ENCODE measurements at regions not wholly inside any gene's neighbourhood (a gene's known extent, or its start where the extent isn't known, plus 50 kb on each side); places are given as distances from the start of the nearest gene placed in this dataset.

GRCh38 chr1:188372821-188373220 is 1544.1 kb downstream of the PLA2G4A start:
- TF ChIP-seq CREB1 (IDR thresholded peaks at IDR 0.05; ENCODE audit: low read depth) (no peak), CEBPB (IDR thresholded peaks at IDR 0.05) (no peak), FOXM1 (IDR thresholded peaks at IDR 0.05; ENCODE audit: borderline replicate concordance, low read depth) (no peak), EP300 (IDR thresholded peaks at IDR 0.05; ENCODE audit: borderline replicate concordance) (no peak), TAF1 (IDR thresholded peaks at IDR 0.05; ENCODE audit: low read depth) (no peak), RAD21 (IDR thresholded peaks at IDR 0.05; ENCODE audit: low read depth) (no peak), ZBTB7A (IDR thresholded peaks at IDR 0.05; ENCODE audit: low read depth) (no peak), EGR1 (IDR thresholded peaks at IDR 0.05) (no peak), NFIC (IDR thresholded peaks at IDR 0.05) (no peak), TEAD4 (IDR thresholded peaks at IDR 0.05) (no peak), YY1 (IDR thresholded peaks at IDR 0.05; ENCODE audit: low read depth) (no peak), MAX (IDR thresholded peaks at IDR 0.05) (no peak), TCF12 (IDR thresholded peaks at IDR 0.05; ENCODE audit: low read depth) (no peak)
- TF ChIP-seq, protein P1, sequence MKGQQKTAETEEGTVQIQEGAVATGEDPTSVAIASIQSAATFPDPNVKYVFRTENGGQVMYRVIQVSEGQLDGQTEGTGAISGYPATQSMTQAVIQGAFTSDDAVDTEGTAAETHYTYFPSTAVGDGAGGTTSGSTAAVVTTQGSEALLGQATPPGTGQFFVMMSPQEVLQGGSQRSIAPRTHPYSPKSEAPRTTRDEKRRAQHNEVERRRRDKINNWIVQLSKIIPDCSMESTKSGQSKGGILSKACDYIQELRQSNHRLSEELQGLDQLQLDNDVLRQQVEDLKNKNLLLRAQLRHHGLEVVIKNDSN (IDR thresholded peaks at IDR 0.05): no peak
- TF ChIP-seq, protein P2, sequence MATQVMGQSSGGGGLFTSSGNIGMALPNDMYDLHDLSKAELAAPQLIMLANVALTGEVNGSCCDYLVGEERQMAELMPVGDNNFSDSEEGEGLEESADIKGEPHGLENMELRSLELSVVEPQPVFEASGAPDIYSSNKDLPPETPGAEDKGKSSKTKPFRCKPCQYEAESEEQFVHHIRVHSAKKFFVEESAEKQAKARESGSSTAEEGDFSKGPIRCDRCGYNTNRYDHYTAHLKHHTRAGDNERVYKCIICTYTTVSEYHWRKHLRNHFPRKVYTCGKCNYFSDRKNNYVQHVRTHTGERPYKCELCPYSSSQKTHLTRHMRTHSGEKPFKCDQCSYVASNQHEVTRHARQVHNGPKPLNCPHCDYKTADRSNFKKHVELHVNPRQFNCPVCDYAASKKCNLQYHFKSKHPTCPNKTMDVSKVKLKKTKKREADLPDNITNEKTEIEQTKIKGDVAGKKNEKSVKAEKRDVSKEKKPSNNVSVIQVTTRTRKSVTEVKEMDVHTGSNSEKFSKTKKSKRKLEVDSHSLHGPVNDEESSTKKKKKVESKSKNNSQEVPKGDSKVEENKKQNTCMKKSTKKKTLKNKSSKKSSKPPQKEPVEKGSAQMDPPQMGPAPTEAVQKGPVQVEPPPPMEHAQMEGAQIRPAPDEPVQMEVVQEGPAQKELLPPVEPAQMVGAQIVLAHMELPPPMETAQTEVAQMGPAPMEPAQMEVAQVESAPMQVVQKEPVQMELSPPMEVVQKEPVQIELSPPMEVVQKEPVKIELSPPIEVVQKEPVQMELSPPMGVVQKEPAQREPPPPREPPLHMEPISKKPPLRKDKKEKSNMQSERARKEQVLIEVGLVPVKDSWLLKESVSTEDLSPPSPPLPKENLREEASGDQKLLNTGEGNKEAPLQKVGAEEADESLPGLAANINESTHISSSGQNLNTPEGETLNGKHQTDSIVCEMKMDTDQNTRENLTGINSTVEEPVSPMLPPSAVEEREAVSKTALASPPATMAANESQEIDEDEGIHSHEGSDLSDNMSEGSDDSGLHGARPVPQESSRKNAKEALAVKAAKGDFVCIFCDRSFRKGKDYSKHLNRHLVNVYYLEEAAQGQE (IDR thresholded peaks at IDR 0.05; ENCODE audit: low read depth): no peak

DNA sequence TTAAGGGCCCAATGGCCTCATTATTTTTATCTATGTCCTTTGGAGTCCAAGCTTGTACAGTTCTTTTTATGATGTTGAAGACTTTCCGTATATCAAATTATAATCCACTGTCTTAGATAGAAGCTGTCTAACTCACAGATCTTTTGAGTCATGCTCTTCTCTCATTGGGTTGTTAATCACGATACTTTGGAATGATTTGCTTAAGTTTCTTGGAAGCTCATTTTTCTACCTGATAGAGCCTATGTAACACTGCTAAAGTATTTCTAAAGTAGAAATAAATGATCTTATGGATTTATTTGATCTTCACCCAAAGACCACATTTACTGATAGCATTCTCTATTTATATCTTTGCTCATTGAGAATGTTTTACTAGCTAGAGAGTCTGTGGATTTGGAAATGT is 1554.1 kb downstream of the PLA2G4A start:
- TF ChIP-seq TAF1 (IDR thresholded peaks at IDR 0.05; ENCODE audit: low read depth) (no peak), TEAD4 (IDR thresholded peaks at IDR 0.05) (no peak), EGR1 (IDR thresholded peaks at IDR 0.05) (no peak), CEBPB (IDR thresholded peaks at IDR 0.05) (no peak), EP300 (IDR thresholded peaks at IDR 0.05; ENCODE audit: borderline replicate concordance) (no peak), MAX (IDR thresholded peaks at IDR 0.05) (no peak), ZBTB7A (IDR thresholded peaks at IDR 0.05; ENCODE audit: low read depth) (no peak), YY1 (IDR thresholded peaks at IDR 0.05; ENCODE audit: low read depth) (no peak), FOXM1 (IDR thresholded peaks at IDR 0.05; ENCODE audit: borderline replicate concordance, low read depth) (no peak)
- TF ChIP-seq, protein P1 (IDR thresholded peaks at IDR 0.05): no peak
- TF ChIP-seq, protein P2 (IDR thresholded peaks at IDR 0.05; ENCODE audit: low read depth): no peak

- no peak for TF ChIP-seq NFIC (IDR thresholded peaks at IDR 0.05)
- TF ChIP-seq CEBPB (IDR thresholded peaks at IDR 0.05): no peak
- TF ChIP-seq TAF1 (IDR thresholded peaks at IDR 0.05; ENCODE audit: low read depth): no peak
- no peak for TF ChIP-seq CREB1 (IDR thresholded peaks at IDR 0.05; ENCODE audit: low read depth)
- TF ChIP-seq TEAD4 (IDR thresholded peaks at IDR 0.05): no peak
- no peak for TF ChIP-seq ZBTB7A (IDR thresholded peaks at IDR 0.05; ENCODE audit: low read depth)
- no peak for TF ChIP-seq RAD21 (IDR thresholded peaks at IDR 0.05; ENCODE audit: low read depth)
- TF ChIP-seq EP300 (IDR thresholded peaks at IDR 0.05; ENCODE audit: borderline replicate concordance): no peak
- no peak for TF ChIP-seq EGR1 (IDR thresholded peaks at IDR 0.05)
- TF ChIP-seq MAX (IDR thresholded peaks at IDR 0.05): no peak
- TF ChIP-seq, protein P1 (IDR thresholded peaks at IDR 0.05): no peak
- TF ChIP-seq, protein P2 (IDR thresholded peaks at IDR 0.05; ENCODE audit: low read depth): no peak
- TF ChIP-seq TCF12 (IDR thresholded peaks at IDR 0.05; ENCODE audit: low read depth): no peak
- TF ChIP-seq FOXM1 (IDR thresholded peaks at IDR 0.05; ENCODE audit: borderline replicate concordance, low read depth): no peak
- TF ChIP-seq YY1 (IDR thresholded peaks at IDR 0.05; ENCODE audit: low read depth): no peak
These were observed 1557.4 kb downstream of the PLA2G4A start for GRCh38 chr1:188386161-188386560.

DNA sequence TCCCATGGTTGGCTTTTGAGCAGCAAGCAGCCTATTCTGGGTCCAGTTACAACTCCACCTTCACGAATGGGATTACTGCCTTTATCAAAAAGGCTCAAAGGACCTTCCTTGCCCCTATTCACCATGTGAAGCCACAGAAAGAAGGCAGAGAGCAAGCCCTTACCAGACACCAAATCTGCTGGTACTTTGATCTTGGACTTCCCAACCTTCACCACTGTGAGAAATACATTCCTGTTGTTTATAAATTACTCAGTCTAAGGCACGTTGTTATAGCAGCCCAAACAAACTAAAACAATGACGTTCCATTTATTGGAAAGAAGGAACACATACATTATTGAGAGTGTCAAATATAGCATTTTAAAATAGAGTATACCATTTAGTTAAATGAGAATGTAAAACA is 1557.9 kb downstream of the PLA2G4A start:
- TF ChIP-seq CREB1 (IDR thresholded peaks at IDR 0.05; ENCODE audit: low read depth) (no peak), RAD21 (IDR thresholded peaks at IDR 0.05; ENCODE audit: low read depth) (no peak), TEAD4 (IDR thresholded peaks at IDR 0.05) (no peak), EP300 (IDR thresholded peaks at IDR 0.05; ENCODE audit: borderline replicate concordance) (no peak), FOXM1 (IDR thresholded peaks at IDR 0.05; ENCODE audit: borderline replicate concordance, low read depth) (no peak), CEBPB (IDR thresholded peaks at IDR 0.05) (no peak), ZBTB7A (IDR thresholded peaks at IDR 0.05; ENCODE audit: low read depth) (no peak)
